Right lobe of liver (tissue), 6 donors: ENCODE measurements at regions not wholly inside any gene's neighbourhood (a gene's known extent, or its start where the extent isn't known, plus 50 kb on each side); places are given as distances from the start of the nearest gene placed in this dataset.

Experiments used
- ATAC-seq, 4 donors: fragments of 200-7000 bp; cut with Tn5 transposase; one replicate each; pipeline ENCODE4 v1.9.1; 2020; ENCODE audit warnings: mild to moderate bottlenecking in 4 of 4, moderate library complexity in 4 of 4
- DNase-seq, 3 donors: peaks; one replicate each; pipeline ENCODE4 v3.0.0-alpha.2; 2020
- H3K27ac ChIP-seq, 3 donors: fragments of 200-600 bp; one replicate each; pipeline ENCODE4 v1.8.0; 2022
- H3K27me3 ChIP-seq, 2 donors: fragments of 200-600 bp; one replicate each; pipeline ENCODE4 v1.8.0; 2022
- H3K36me3 ChIP-seq, 4 donors: fragments of 200-600 bp; sonication (generic) in 1 of 4; one replicate each; pipeline versions ENCODE4 v1.5.1 to v1.8.0; 2017 to 2022; ENCODE audit warnings: control low read depth in 1 of 4
- H3K4me1 ChIP-seq, 4 donors: fragments of 200-600 bp; sonication (generic) in 1 of 4; one replicate each; pipeline versions ENCODE4 v1.5.1 to v1.8.0; 2017 to 2022; ENCODE audit warnings: control low read depth in 1 of 4
- H3K4me3 ChIP-seq, 3 donors: fragments of 200-600 bp; one replicate each; pipeline ENCODE4 v1.8.0; 2022
- H3K9me3 ChIP-seq, 4 donors: fragments of 200-600 bp; sonication (generic) in 1 of 4; one replicate each; pipeline versions ENCODE4 v1.5.1 to v1.8.0; 2017 to 2022; ENCODE audit warnings: control low read depth in 1 of 4
- POLR2A ChIP-seq: fragments of 450-650 bp; IDR thresholded peaks from one replicate; pipeline ENCODE4 v1.6.1; 2017; ENCODE audit warnings: antibody characterized with exemption, mild to moderate bottlenecking
- WGBS: methylation state at CpG from one replicate; pipeline ENCODE4 v1.1.6; 2018; ENCODE audit warnings: low coverage, low lambda C conversion rate; ENCODE audit not compliant: insufficient coverage; ENCODE audit errors: missing lambda C conversion rate; 5-methylcytosine and 5-hydroxymethylcytosine counted together
- intact Hi-C, 2 donors: fragments of 100-400 bp; cut with DNase I; formaldehyde crosslinking; loops; one replicate each; pipeline versions ENCODE4 v1.11.2 to v1.14.1; 2022
- TF ChIP-seq, protein P1 (sequence below), 4 donors: fragments of 200-600 bp in 3 of 4; fragments of 450-650 bp in 1 of 4; IDR thresholded peaks; one replicate each; pipeline versions ENCODE4 v1.5.1 to v1.8.0; 2016 to 2022; ENCODE audit warnings: antibody characterized with exemption in 4 of 4, mild to moderate bottlenecking in 2 of 4
- donor health status: DM: no; HTN: yes; CAD: no.
- donor health status: DM: no; HTN: no; CAD: no.
- donor health status: DM: no; HTN: no; CAD: no.
- donor health status: DM: no; HTN: yes; CAD: no.
- donor health status: DM: no; HTN: yes; CAD: no.

DNA sequence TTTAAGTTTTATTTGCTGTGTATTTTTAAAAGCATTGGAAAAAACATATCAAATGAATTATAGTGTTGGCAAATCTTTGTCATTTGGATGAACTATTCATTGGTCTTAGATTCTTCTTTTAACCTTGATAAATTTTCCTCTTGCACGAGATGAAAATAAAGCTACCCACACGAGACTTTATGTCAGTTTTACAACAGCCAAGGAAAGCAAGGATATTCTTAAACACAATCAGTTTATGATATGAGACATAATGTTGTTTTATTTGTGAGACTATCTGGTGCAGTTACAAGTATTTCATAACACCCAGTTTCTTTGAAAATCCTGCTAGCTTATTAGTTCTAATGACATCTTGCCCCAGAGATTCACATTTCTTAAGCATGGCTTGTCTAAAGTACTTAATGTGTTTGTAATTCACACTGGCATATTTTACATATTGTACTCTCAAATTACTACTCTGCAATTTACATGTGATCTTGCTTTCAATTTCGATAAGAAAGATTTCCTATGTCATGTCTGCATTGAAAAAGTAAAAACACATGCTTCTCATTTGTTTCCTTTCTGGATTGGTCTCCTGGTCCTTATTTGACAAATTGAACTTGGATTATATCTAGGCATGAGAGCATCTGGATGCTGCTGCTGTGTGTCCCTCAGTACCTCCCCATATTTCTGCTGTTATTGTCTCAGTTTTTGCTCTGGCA is 955.5 kb upstream of the PCDH9 start:
- TF ChIP-seq, protein P1, sequence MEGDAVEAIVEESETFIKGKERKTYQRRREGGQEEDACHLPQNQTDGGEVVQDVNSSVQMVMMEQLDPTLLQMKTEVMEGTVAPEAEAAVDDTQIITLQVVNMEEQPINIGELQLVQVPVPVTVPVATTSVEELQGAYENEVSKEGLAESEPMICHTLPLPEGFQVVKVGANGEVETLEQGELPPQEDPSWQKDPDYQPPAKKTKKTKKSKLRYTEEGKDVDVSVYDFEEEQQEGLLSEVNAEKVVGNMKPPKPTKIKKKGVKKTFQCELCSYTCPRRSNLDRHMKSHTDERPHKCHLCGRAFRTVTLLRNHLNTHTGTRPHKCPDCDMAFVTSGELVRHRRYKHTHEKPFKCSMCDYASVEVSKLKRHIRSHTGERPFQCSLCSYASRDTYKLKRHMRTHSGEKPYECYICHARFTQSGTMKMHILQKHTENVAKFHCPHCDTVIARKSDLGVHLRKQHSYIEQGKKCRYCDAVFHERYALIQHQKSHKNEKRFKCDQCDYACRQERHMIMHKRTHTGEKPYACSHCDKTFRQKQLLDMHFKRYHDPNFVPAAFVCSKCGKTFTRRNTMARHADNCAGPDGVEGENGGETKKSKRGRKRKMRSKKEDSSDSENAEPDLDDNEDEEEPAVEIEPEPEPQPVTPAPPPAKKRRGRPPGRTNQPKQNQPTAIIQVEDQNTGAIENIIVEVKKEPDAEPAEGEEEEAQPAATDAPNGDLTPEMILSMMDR (IDR thresholded peaks at IDR 0.05) = no peak
- no peak for TF ChIP-seq POLR2A
- DNase-seq = no peak

DNA sequence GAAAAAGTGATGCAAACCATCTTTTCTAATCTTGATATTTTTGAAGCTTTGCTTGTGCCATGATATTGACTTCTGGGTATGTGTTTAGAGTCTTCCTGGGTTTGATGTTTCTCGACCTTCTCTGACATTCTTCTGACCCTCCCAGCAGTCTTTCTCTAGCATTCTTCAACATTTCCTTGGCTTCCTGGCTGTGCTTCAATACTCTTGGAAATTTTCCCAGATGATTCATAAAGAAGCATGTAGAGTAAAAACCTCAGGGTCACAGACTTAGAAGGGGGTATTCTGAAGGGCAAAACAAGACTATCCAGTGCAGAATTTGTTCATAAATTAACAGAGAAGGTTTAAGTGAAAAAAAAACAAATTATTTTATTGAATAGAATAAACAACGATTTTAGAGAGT is 946.3 kb upstream of the PCDH9 start:
- ATAC-seq (no peak), DNase-seq (no peak)
- WGBS = 19% methylated on average over 2 of the region's 2 CpGs
- intact Hi-C loops = no loop called here
- no peaks in the 10 kb centered on the region for H3K9me3 ChIP-seq
- no peaks in the 10 kb centered on the region for H3K36me3 ChIP-seq
- no peaks in the 10 kb centered on the region for H3K4me1 ChIP-seq
- no peak overlapping the region for H3K4me3 ChIP-seq
- no peak overlapping the region for H3K27ac ChIP-seq
- TF ChIP-seq POLR2A = no peak
- TF ChIP-seq, protein P1 (IDR thresholded peaks at IDR 0.05) = no peak
- H3K27me3 ChIP-seq = no peaks in the 10 kb centered on the region

More for the DNA sequence above, 955.5 kb upstream of the PCDH9 start:
- no peaks in the 10 kb centered on the region for H3K36me3 ChIP-seq
- intact Hi-C loops = no loop called here
- no peak overlapping the region for H3K27ac ChIP-seq
- no peaks in the 10 kb centered on the region for H3K27me3 ChIP-seq
- H3K9me3 ChIP-seq = no peaks in the 10 kb centered on the region
- ATAC-seq = no peak
- WGBS = 30% methylated on average over 3 of the region's 3 CpGs
- H3K4me1 ChIP-seq = no peaks in the 10 kb centered on the region
- H3K4me3 ChIP-seq = no peak overlapping the region

DNA sequence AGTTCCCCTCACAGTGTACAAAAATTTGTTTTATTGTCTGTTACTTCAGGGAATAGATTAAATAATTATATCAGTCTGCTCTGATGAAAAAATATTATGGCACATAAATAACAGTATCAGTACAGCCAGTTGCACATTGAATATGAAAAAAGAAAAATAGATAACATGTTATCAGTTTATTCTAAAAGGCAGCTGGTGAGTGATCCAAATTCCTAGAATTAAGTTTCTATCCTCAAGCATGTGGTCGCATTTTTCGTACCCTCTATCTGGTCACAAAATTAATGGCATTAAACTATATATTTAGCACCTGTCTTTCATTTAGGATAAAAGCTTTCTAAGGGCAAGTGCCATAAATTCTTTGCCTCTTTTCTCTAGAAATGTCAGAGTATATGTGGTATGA is 944.8 kb upstream of the PCDH9 start:
- intact Hi-C loops = no loop called here
- 66% methylated on average over 2 of the region's 2 CpGs for WGBS
- TF ChIP-seq, protein P1 (IDR thresholded peaks at IDR 0.05) = no peak
- no peak for TF ChIP-seq POLR2A
- Histone ChIP-seq H3K27me3 (no peaks in the 10 kb centered on the region), H3K9me3 (no peaks in the 10 kb centered on the region), H3K4me3 (no peak overlapping the region), H3K4me1 (no peaks in the 10 kb centered on the region), H3K27ac (no peak overlapping the region), H3K36me3 (no peaks in the 10 kb centered on the region)
- DNase-seq = no peak
- no peak for ATAC-seq

DNA sequence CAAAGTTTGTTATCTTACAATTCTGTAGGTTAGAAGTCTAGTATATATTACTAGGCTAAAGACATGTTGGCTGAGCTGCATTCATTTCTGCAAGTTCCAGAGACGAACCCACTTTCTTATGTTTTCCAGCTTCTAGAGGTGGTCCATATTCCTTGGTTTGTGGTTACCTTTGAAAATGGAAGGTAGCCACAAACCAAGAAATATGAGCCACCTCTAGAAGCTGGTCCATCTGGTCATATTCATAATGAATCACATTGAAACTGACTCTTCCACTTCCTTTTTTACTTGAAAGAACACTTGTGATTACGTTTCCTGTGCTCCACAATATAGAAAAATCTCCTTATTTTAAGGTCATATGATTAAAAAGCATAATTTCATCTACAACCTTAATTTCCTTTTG is 943.0 kb upstream of the PCDH9 start:
- Histone ChIP-seq H3K27me3 (no peaks in the 10 kb centered on the region), H3K36me3 (no peaks in the 10 kb centered on the region), H3K4me1 (no peaks in the 10 kb centered on the region), H3K27ac (no peak overlapping the region), H3K4me3 (no peak overlapping the region), H3K9me3 (no peaks in the 10 kb centered on the region)
- intact Hi-C loops = no loop called here
- no peak for ATAC-seq
- WGBS = 25% methylated on average over 2 of the region's 2 CpGs
- TF ChIP-seq, protein P1 (IDR thresholded peaks at IDR 0.05) = no peak
- TF ChIP-seq POLR2A = no peak
- DNase-seq = no peak

DNA sequence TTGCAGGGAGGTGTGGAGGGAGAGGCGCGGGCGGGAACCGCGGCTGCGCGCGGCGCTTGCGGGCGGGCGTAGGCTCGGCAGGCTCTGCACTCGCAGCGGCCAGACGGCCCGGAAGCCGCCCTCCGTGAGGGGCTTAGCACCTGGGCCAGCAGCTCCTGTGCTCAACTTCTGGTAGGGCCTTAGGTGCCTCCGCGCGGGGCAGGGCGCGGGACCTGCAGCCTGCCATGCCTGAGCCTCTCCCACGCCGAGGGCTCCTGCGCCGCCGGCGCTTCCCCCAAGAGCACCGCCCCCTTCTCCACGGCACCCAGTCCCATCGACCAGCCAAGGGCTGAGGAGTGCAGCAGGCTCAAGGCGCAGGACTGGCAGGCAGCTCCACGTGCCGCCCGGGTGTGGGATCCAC is 940.8 kb upstream of the PCDH9 start:
- WGBS = no CpG with 5 or more reads among the region's 37 CpGs
- no peaks in the 10 kb centered on the region for H3K36me3 ChIP-seq
- intact Hi-C loops = no loop called here
- H3K4me1 ChIP-seq = no peaks in the 10 kb centered on the region
- no peak for TF ChIP-seq POLR2A
- no peak overlapping the region for H3K27ac ChIP-seq
- ATAC-seq = no peak
- no peak for DNase-seq
- no peak overlapping the region for H3K4me3 ChIP-seq
- no peaks in the 10 kb centered on the region for H3K27me3 ChIP-seq
- no peaks in the 10 kb centered on the region for H3K9me3 ChIP-seq
